ENCODE measurements at regions not wholly inside any gene's neighbourhood (a gene's known extent, or its start where the extent isn't known, plus 50 kb on each side); places are given as distances from the start of the nearest gene placed in this dataset.
A peak's percentile ranks its signal among the peaks of the same experiment; 100 is the strongest.

DNA sequence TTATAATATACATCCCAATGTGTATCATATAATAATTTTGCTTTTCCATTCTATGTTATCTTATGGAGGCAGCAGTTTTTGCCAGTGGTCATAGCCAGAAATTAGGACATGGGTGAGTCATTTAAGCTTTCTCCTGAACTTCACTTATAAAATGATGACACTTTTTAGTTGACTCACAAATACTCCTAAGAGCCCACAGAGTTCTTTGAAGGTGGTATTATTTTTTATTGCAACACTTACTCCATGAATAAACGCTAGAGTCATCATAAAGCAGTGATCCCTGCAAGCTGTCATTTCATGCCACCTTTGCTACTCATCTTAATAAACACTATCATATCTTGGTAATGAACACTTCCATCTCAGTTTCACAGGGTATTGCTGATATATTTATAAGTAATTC is 69.9 kb upstream of the MAPRE2 start:
- H3K9me3 ChIP-seq = no peaks in the 10 kb centered on the region
- H3K4me3 ChIP-seq = no peak overlapping the region
- DNase-seq (ENCODE audit: low read depth in 1 of 2, low spot score in 1 of 2) (peak in 1 of 2 experiments; percentile 25), FAIRE-seq (no peak), ATAC-seq (peak in 1 of 2 experiments; percentile 50; a peak in 1 of 6 replicates)
- H3K4me2 ChIP-seq = peak overlapping the region; percentile 31; the same call in 2 of the 3 replicates
- TF ChIP-seq FOSL2 (IDR thresholded peaks at IDR 0.05) = peak; percentile 44
- peak; percentile 63 for TF ChIP-seq FOSL2 (CRISPR knock-in tag; IDR thresholded peaks at IDR 0.05)
- TF ChIP-seq, protein P1, sequence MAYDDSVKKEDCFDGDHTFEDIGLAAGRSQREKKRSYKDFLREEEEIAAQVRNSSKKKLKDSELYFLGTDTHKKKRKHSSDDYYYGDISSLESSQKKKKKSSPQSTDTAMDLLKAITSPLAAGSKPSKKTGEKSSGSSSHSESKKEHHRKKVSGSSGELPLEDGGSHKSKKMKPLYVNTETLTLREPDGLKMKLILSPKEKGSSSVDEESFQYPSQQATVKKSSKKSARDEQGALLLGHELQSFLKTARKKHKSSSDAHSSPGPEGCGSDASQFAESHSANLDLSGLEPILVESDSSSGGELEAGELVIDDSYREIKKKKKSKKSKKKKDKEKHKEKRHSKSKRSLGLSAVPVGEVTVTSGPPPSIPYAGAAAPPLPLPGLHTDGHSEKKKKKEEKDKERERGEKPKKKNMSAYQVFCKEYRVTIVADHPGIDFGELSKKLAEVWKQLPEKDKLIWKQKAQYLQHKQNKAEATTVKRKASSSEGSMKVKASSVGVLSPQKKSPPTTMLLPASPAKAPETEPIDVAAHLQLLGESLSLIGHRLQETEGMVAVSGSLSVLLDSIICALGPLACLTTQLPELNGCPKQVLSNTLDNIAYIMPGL (CRISPR knock-in tag; IDR thresholded peaks at IDR 0.05; ENCODE audit: borderline replicate concordance) = no peak
- TF ChIP-seq, protein P2, sequence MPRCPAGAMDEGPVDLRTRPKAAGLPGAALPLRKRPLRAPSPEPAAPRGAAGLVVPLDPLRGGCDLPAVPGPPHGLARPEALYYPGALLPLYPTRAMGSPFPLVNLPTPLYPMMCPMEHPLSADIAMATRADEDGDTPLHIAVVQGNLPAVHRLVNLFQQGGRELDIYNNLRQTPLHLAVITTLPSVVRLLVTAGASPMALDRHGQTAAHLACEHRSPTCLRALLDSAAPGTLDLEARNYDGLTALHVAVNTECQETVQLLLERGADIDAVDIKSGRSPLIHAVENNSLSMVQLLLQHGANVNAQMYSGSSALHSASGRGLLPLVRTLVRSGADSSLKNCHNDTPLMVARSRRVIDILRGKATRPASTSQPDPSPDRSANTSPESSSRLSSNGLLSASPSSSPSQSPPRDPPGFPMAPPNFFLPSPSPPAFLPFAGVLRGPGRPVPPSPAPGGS (IDR thresholded peaks at IDR 0.05) = no peak
- TF ChIP-seq FOSB (CRISPR knock-in tag; IDR thresholded peaks at IDR 0.05) = no peak
- no peak for TF ChIP-seq HEYL (CRISPR knock-in tag; IDR thresholded peaks at IDR 0.05)
- TF ChIP-seq MAZ (IDR thresholded peaks at IDR 0.05; ENCODE audit: borderline replicate concordance, low read depth, low read length) = no peak
- no peak for TF ChIP-seq HOXA7 (CRISPR knock-in tag; IDR thresholded peaks at IDR 0.05)
- TF ChIP-seq GATA3 (IDR thresholded peaks at IDR 0.05; ENCODE audit: borderline replicate concordance) = no peak
- TF ChIP-seq, protein P3, sequence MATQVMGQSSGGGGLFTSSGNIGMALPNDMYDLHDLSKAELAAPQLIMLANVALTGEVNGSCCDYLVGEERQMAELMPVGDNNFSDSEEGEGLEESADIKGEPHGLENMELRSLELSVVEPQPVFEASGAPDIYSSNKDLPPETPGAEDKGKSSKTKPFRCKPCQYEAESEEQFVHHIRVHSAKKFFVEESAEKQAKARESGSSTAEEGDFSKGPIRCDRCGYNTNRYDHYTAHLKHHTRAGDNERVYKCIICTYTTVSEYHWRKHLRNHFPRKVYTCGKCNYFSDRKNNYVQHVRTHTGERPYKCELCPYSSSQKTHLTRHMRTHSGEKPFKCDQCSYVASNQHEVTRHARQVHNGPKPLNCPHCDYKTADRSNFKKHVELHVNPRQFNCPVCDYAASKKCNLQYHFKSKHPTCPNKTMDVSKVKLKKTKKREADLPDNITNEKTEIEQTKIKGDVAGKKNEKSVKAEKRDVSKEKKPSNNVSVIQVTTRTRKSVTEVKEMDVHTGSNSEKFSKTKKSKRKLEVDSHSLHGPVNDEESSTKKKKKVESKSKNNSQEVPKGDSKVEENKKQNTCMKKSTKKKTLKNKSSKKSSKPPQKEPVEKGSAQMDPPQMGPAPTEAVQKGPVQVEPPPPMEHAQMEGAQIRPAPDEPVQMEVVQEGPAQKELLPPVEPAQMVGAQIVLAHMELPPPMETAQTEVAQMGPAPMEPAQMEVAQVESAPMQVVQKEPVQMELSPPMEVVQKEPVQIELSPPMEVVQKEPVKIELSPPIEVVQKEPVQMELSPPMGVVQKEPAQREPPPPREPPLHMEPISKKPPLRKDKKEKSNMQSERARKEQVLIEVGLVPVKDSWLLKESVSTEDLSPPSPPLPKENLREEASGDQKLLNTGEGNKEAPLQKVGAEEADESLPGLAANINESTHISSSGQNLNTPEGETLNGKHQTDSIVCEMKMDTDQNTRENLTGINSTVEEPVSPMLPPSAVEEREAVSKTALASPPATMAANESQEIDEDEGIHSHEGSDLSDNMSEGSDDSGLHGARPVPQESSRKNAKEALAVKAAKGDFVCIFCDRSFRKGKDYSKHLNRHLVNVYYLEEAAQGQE (IDR thresholded peaks at IDR 0.05) = no peak
- TF ChIP-seq ESRRA (IDR thresholded peaks at IDR 0.05; ENCODE audit: borderline replicate concordance, low read length) = no peak
- TF ChIP-seq JUNB (IDR thresholded peaks at IDR 0.05) = peak; percentile 57; the same call in 1 of the 2 replicates
- peak in 1 of 2 experiments; percentile 62; a peak in 1 of 4 replicates for TF ChIP-seq CEBPB (IDR thresholded peaks at IDR 0.05)
- TF ChIP-seq TP53 (CRISPR knock-in tag; IDR thresholded peaks at IDR 0.05) = no peak
- peak; percentile 56 for TF ChIP-seq MAFK (IDR thresholded peaks at IDR 0.05; ENCODE audit: partially characterized antibody)
- POLR2A ChIA-PET = interaction anchor here (0.5 kb wide), 1 partner anchor 172 kb away, joined by 6 read pairs; no protein-coding TSS in a partner anchor
- CTCF ChIA-PET = interaction anchor here (0.6 kb wide), 1 partner anchor 36 kb away, joined by 3 read pairs; no protein-coding TSS in a partner anchor
- 4% methylated on average over 1 of the region's 1 CpG for WGBS (ENCODE audit: missing lambda C conversion rate)
- peaks cover 19% of the 10 kb centered on the region; the same call in 2 of the 3 replicates for H3K4me1 ChIP-seq
- H3K27ac ChIP-seq = no peak overlapping the region

DNA sequence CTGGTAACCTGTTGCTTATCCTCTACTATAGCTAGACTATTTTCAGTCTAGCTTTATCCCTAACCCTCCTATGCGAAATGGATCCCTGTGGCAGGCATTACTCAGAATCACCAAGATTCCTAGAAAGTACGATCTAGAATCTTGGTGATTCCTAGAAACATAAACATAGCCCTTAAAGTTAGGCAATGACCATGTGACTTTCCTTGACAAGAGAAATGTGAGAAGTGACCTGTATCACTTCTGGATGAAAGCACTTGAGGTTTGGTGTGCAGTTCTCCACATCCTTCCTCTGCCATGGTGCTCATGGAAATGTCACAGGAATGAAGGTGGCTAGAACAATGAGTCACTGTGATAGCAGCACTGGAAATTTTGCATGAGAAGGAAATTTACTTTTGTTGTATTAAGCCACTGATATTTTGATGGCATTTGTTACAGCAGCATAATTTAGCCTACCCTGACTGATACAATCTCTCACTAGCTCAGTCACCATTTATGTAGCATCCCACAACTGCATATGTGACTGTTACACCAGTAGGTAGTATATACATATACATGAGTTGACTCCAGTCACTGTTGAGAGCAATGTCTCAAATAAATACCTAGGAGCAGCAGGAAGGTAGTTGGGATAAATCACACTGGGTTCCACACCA is 68.3 kb upstream of the MAPRE2 start:
- DNase-seq (ENCODE audit: low read depth in 1 of 2, low spot score in 1 of 2) (no peak), FAIRE-seq (no peak), ATAC-seq (no peak)
- Histone ChIP-seq H3K27ac (no peak overlapping the region), H3K4me1 (peaks cover 19% of the 10 kb centered on the region; the same call in 2 of the 3 replicates), H3K9me3 (no peaks in the 10 kb centered on the region), H3K4me3 (no peak overlapping the region), H3K4me2 (no peak overlapping the region)
- 78% methylated on average over 2 of the region's 2 CpGs for WGBS (ENCODE audit: missing lambda C conversion rate)
- POLR2A ChIA-PET = no interaction called here
- CTCF ChIA-PET = no interaction called here
- no peak for TF ChIP-seq BHLHE40 (IDR thresholded peaks at IDR 0.05; ENCODE audit: low read depth, low read length)
- no peak for TF ChIP-seq ESRRA (IDR thresholded peaks at IDR 0.05; ENCODE audit: borderline replicate concordance, low read length)
- TF ChIP-seq HOXA7 (CRISPR knock-in tag; IDR thresholded peaks at IDR 0.05) = no peak
- TF ChIP-seq, protein P4, sequence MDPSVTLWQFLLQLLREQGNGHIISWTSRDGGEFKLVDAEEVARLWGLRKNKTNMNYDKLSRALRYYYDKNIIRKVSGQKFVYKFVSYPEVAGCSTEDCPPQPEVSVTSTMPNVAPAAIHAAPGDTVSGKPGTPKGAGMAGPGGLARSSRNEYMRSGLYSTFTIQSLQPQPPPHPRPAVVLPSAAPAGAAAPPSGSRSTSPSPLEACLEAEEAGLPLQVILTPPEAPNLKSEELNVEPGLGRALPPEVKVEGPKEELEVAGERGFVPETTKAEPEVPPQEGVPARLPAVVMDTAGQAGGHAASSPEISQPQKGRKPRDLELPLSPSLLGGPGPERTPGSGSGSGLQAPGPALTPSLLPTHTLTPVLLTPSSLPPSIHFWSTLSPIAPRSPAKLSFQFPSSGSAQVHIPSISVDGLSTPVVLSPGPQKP (IDR thresholded peaks at IDR 0.05; ENCODE audit: low read depth, low read length) = no peak
- no peak for TF ChIP-seq MYC (IDR thresholded peaks at IDR 0.05; ENCODE audit: borderline replicate concordance, low read length)
- TF ChIP-seq, protein P5, sequence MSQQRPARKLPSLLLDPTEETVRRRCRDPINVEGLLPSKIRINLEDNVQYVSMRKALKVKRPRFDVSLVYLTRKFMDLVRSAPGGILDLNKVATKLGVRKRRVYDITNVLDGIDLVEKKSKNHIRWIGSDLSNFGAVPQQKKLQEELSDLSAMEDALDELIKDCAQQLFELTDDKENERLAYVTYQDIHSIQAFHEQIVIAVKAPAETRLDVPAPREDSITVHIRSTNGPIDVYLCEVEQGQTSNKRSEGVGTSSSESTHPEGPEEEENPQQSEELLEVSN (IDR thresholded peaks at IDR 0.05; ENCODE audit: borderline replicate concordance, low read depth) = no peak
- TF ChIP-seq POLR2AphosphoS2 (conservative IDR thresholded peaks at IDR 0.05; ENCODE audit: low read length) = no peak
- TF ChIP-seq, protein P1 (CRISPR knock-in tag; IDR thresholded peaks at IDR 0.05; ENCODE audit: borderline replicate concordance) = no peak
- no peak for TF ChIP-seq ZFP36 (IDR thresholded peaks at IDR 0.05; ENCODE audit: borderline replicate concordance, partially characterized antibody)
- TF ChIP-seq TFCP2L1 (CRISPR knock-in tag; IDR thresholded peaks at IDR 0.05) = no peak
- no peak for TF ChIP-seq RAD21 (conservative IDR thresholded peaks at IDR 0.05 in 1 of 2, IDR thresholded peaks at IDR 0.05 in 1 of 2)
- TF ChIP-seq EHMT2 (IDR thresholded peaks at IDR 0.05; ENCODE audit: low read depth) = no peak
- no peak for TF ChIP-seq JUN (IDR thresholded peaks at IDR 0.05)
- TF ChIP-seq HEYL (CRISPR knock-in tag; IDR thresholded peaks at IDR 0.05) = no peak
- no peak for TF ChIP-seq HOXB5 (CRISPR knock-in tag; IDR thresholded peaks at IDR 0.05)

All from A549 (cell line).